PC-9 (cell line): ENCODE measurements at regions not wholly inside any gene's neighbourhood (a gene's known extent, or its start where the extent isn't known, plus 50 kb on each side); places are given as distances from the start of the nearest gene placed in this dataset.

Experiments used
- CTCF ChIP-seq: fragments of 200-600 bp; sonication (generic); conservative IDR thresholded peaks from 2 replicates; pipeline ENCODE4 v1.6.1; 2017; ENCODE audit warnings: mixed run types, antibody characterized with exemption, mild to moderate bottlenecking, moderate library complexity
- EZH2 ChIP-seq: fragments of 200-600 bp; sonication (generic); IDR thresholded peaks from 2 replicates; pipeline ENCODE4 v1.8.0; 2017; ENCODE audit warnings: antibody characterized with exemption, low read depth

GRCh38 chr5:99348597-99348996, 419.8 kb upstream of the CHD1 start:
- no peak for TF ChIP-seq CTCF
- TF ChIP-seq EZH2, result no peak
